Left renal cortex interstitium (tissue), 4 donors: ENCODE measurements at regions not wholly inside any gene's neighbourhood (a gene's known extent, or its start where the extent isn't known, plus 50 kb on each side); places are given as distances from the start of the nearest gene placed in this dataset.

ENCODE experiments used
- DNase-seq, 4 donors: peaks; one replicate each; pipeline ENCODE4 v3.0.0-alpha.2; 2013; ENCODE audit warnings: low read depth in 4 of 4, low spot score in 2 of 4, missing footprints in 1 of 4

GRCh38 chr3:25259871-25260270 is 168.2 kb upstream of the RARB start:
- DNase-seq, result no peak

- DNase-seq, result no peak
These were observed 165.7 kb upstream of the RARB start for GRCh38 chr3:25262322-25262721.

GRCh38 chr3:25265284-25265683 is 162.8 kb upstream of the RARB start:
- no peak for DNase-seq

- DNase-seq, result no peak
These were observed 161.4 kb upstream of the RARB start for GRCh38 chr3:25266677-25267076.

- no peak for DNase-seq
These were observed 156.0 kb upstream of the RARB start for GRCh38 chr3:25272090-25272489.

- no peak for DNase-seq
These were observed 154.4 kb upstream of the RARB start for GRCh38 chr3:25273582-25274171.

GRCh38 chr3:25277503-25277902 is 150.6 kb upstream of the RARB start:
- no peak for DNase-seq

GRCh38 chr3:25281041-25281731 is 146.9 kb upstream of the RARB start:
- no peak for DNase-seq

- no peak for DNase-seq
These were observed 146.3 kb upstream of the RARB start for GRCh38 chr3:25281732-25282126.

GRCh38 chr3:25283613-25284012 is 144.4 kb upstream of the RARB start:
- no peak for DNase-seq

- no peak for DNase-seq
These were observed 143.8 kb upstream of the RARB start for GRCh38 chr3:25284249-25284648.

- DNase-seq, result no peak
These were observed 140.7 kb upstream of the RARB start for GRCh38 chr3:25287291-25287884.

GRCh38 chr3:25288413-25288812 is 139.7 kb upstream of the RARB start:
- DNase-seq, result no peak

GRCh38 chr3:25289156-25289555 is 138.9 kb upstream of the RARB start:
- DNase-seq, result no peak

GRCh38 chr3:25289663-25290062 is 138.4 kb upstream of the RARB start:
- no peak for DNase-seq

GRCh38 chr3:25291481-25291905 is 136.6 kb upstream of the RARB start:
- DNase-seq, result peak; percentile 9 to 47 (median 40)

- no peak for DNase-seq
These were observed 136.0 kb upstream of the RARB start for GRCh38 chr3:25292036-25292435.

GRCh38 chr3:25292595-25292994 is 135.5 kb upstream of the RARB start:
- no peak for DNase-seq

- no peak for DNase-seq
These were observed 134.3 kb upstream of the RARB start for GRCh38 chr3:25293736-25294135.

- no peak for DNase-seq
These were observed 133.8 kb upstream of the RARB start for GRCh38 chr3:25294169-25294805.

- DNase-seq, result no peak
These were observed 130.1 kb upstream of the RARB start for GRCh38 chr3:25297667-25298585.
